ENCODE measurements at regions not wholly inside any gene's neighbourhood (a gene's known extent, or its start where the extent isn't known, plus 50 kb on each side); places are given as distances from the start of the nearest gene placed in this dataset.
A peak's percentile ranks its signal among the peaks of the same experiment; 100 is the strongest.

DNA sequence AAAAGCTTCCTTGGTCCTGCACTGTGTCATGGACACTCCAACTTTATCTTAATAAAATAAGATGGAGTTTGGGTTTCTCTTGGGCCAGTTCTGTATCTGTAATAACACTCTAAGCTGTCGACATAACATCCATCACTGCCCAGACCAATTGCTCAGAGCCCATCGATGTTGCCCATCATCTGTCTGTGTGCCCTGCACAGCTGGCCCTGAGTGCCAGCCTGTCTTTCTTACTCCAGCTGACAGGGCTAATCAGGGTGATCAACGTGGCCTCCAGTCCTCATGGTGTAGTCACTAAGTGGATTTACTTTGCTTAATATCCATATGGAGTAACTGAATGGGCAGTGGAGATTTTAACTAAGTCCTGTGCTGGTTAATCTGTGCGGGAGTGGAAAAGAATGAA is 419.8 kb upstream of the TPM1 start:
- CTCF ChIA-PET = no interaction called here
- DNase-seq (ENCODE audit: low read depth) = no peak
- POLR2A ChIA-PET = no interaction called here
- no peak for TF ChIP-seq CTCF (IDR thresholded peaks at IDR 0.05; ENCODE audit: insufficient read depth, low read depth, low read length)
- no peak overlapping the region for H3K4me3 ChIP-seq (ENCODE audit: low read depth, low read length)
- no peaks in the 10 kb centered on the region for H3K27me3 ChIP-seq (ENCODE audit: control insufficient read depth, insufficient read depth, low read length)
- no peaks in the 10 kb centered on the region for H3K36me3 ChIP-seq (ENCODE audit: control insufficient read depth, insufficient read depth, low read length)

GRCh38 chr15:62624547-62625378 is 417.8 kb upstream of the TPM1 start:
- ChIA-PET POLR2A (no interaction called here), CTCF (interaction anchor here (0.7 to 1.3 kb wide), 4 partner anchors 15 to 469 kb away, joined by 3 to 4 read pairs (median 3); no protein-coding TSS in a partner anchor)
- TF ChIP-seq CTCF (IDR thresholded peaks at IDR 0.05; ENCODE audit: insufficient read depth, low read depth, low read length) = no peak
- DNase-seq (ENCODE audit: low read depth) = peak; percentile 37
- Histone ChIP-seq H3K27me3 (ENCODE audit: control insufficient read depth, insufficient read depth, low read length) (no peaks in the 10 kb centered on the region), H3K36me3 (ENCODE audit: control insufficient read depth, insufficient read depth, low read length) (no peaks in the 10 kb centered on the region), H3K4me3 (ENCODE audit: low read depth, low read length) (peak overlapping the region; percentile 1; the same call in 1 of the 2 replicates)

DNA sequence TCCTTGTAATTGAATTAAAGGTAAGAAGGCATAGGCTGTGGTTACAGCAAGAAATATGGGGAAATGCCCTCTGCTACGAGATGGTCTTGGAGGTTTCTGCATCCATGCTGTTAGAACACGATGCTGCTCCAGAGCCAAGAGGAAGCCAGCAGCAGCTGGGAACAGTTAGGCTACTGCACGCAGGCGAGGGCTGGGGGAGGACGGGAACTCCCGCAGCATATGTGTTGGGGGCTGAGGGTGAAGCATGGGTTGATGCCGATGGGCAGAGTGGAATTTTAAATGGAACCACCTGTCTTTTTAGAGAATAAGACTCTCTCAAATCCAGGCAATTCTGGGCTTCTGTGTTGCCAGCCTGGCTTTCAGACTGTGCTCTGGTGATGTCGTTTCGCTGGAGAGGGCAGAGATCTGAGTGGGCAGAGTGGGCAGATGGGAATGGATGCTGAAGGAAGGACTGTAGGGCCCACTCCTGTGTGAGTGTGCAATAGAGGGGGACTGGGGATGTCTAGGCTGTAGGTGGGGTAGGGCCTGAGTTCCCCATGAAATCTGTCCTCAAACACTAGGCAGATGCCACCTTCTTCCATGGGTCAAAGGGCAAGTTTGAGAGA is 417.0 kb upstream of the TPM1 start:
- no peaks in the 10 kb centered on the region for H3K36me3 ChIP-seq (ENCODE audit: control insufficient read depth, insufficient read depth, low read length)
- H3K4me3 ChIP-seq (ENCODE audit: low read depth, low read length) = no peak overlapping the region
- TF ChIP-seq CTCF (IDR thresholded peaks at IDR 0.05; ENCODE audit: insufficient read depth, low read depth, low read length) = no peak
- CTCF ChIA-PET = interaction anchor here (0.7 to 1.3 kb wide), 3 partner anchors 15 to 468 kb away, joined by 3 read pairs; no protein-coding TSS in a partner anchor
- H3K27me3 ChIP-seq (ENCODE audit: control insufficient read depth, insufficient read depth, low read length) = no peaks in the 10 kb centered on the region
- POLR2A ChIA-PET = no interaction called here
- DNase-seq (ENCODE audit: low read depth) = peak; percentile 56

GRCh38 chr15:62626903-62627302 is 415.6 kb upstream of the TPM1 start:
- DNase-seq (ENCODE audit: low read depth) = no peak
- CTCF ChIA-PET = interaction anchor here (0.6 kb wide), 1 partner anchor 9 kb away, joined by 3 read pairs; no protein-coding TSS in a partner anchor
- POLR2A ChIA-PET = no interaction called here

More at GRCh38 chr15:62626903-62627302, 415.6 kb upstream of the TPM1 start:
- no peak for TF ChIP-seq CTCF (IDR thresholded peaks at IDR 0.05; ENCODE audit: insufficient read depth, low read depth, low read length)
- H3K27me3 ChIP-seq (ENCODE audit: control insufficient read depth, insufficient read depth, low read length) = no peaks in the 10 kb centered on the region
- H3K36me3 ChIP-seq (ENCODE audit: control insufficient read depth, insufficient read depth, low read length) = no peaks in the 10 kb centered on the region
- no peak overlapping the region for H3K4me3 ChIP-seq (ENCODE audit: low read depth, low read length)
